Neural cell (in vitro differentiated cells): ENCODE measurements at regions not wholly inside any gene's neighbourhood (a gene's known extent, or its start where the extent isn't known, plus 50 kb on each side); places are given as distances from the start of the nearest gene placed in this dataset.

Experiments
- H2AFZ ChIP-seq: fragments of 200-600, 300-800 bp; sonication (generic), shearing (Covaris generic); 2 replicates; pipeline ENCODE4 v1.6.0; 2014; ENCODE audit warnings: low read depth, mild to moderate bottlenecking, antibody characterized with exemption, low read length, moderate library complexity
- H3F3A ChIP-seq: fragments of 200-600 bp; shearing (Covaris generic); 2 replicates; pipeline ENCODE4 v1.6.1; 2016; ENCODE audit warnings: mild to moderate bottlenecking, moderate library complexity, mixed read lengths, antibody characterized with exemption, low read length; ENCODE audit not compliant: insufficient read depth, poor library complexity, severe bottlenecking
- H3K27ac ChIP-seq: fragments of 200-600, 300-800 bp; sonication (generic), shearing (Covaris generic); 2 replicates; pipeline ENCODE4 v1.5.1; 2014; ENCODE audit warnings: mild to moderate bottlenecking, low read length, moderate library complexity
- H3K27me3 ChIP-seq: fragments of 300-800, 200-600 bp; sonication (generic), shearing (Covaris generic); 2 replicates; pipeline ENCODE4 v1.6.0; 2014; ENCODE audit warnings: mild to moderate bottlenecking, low read depth, low read length, moderate library complexity; ENCODE audit not compliant: insufficient read depth
- H3K36me3 ChIP-seq: fragments of 300-800, 200-600 bp; sonication (generic), shearing (Covaris generic); 2 replicates; pipeline ENCODE4 v1.5.1; 2014; ENCODE audit warnings: mild to moderate bottlenecking, antibody characterized with exemption, low read length, moderate library complexity; ENCODE audit not compliant: insufficient read depth
- H3K4me2 ChIP-seq: fragments of 300-800, 200-600 bp; sonication (generic), shearing (Covaris generic); 2 replicates; pipeline ENCODE4 v1.6.0; 2014; ENCODE audit warnings: mild to moderate bottlenecking, low read length
- H3K4me3 ChIP-seq: fragments of 300-800, 200-600 bp; sonication (generic), shearing (Covaris generic); 2 replicates; pipeline ENCODE4 v1.5.1; 2014; ENCODE audit warnings: mild to moderate bottlenecking, low read length, moderate library complexity
- H3K79me2 ChIP-seq: fragments of 200-600 bp; shearing (Covaris generic); replicated peaks from 2 replicates; pipeline ENCODE4 v1.6.0; 2014; ENCODE audit warnings: mild to moderate bottlenecking, low read length, moderate library complexity; ENCODE audit not compliant: insufficient read depth
- H3K9ac ChIP-seq: fragments of 300-800, 200-600 bp; sonication (generic), shearing (Covaris generic); 2 replicates; pipeline ENCODE4 v1.6.1; 2016; ENCODE audit warnings: mild to moderate bottlenecking, low read length, mixed read lengths
- H3K9me2 ChIP-seq: fragments of 200-600 bp; shearing (Covaris generic); 2 replicates; pipeline ENCODE4 v1.6.1; 2016; ENCODE audit warnings: mild to moderate bottlenecking, low read length, mixed read lengths; ENCODE audit not compliant: insufficient read depth
- H3K9me3 ChIP-seq: fragments of 200-600, 300-800 bp; sonication (generic), shearing (Covaris generic); 2 replicates; pipeline ENCODE4 v1.6.1; 2016; ENCODE audit warnings: mild to moderate bottlenecking, mixed run types, low read length, moderate library complexity, mixed read lengths
- H4K20me1 ChIP-seq: fragments of 200-600 bp; shearing (Covaris generic); 2 replicates; pipeline ENCODE4 v1.6.1; 2016; ENCODE audit warnings: mild to moderate bottlenecking, mixed run types; ENCODE audit not compliant: insufficient read depth
- EP300 ChIP-seq: fragments of 450-650 bp; conservative IDR thresholded peaks from 2 replicates; pipeline ENCODE4 v1.6.1; 2014; ENCODE audit warnings: antibody characterized with exemption, mild to moderate bottlenecking, moderate library complexity; ENCODE audit not compliant: poor library complexity, severe bottlenecking
- EZH2 ChIP-seq: fragments of 200-600, 300-800 bp; shearing (Covaris generic), sonication (generic); IDR thresholded peaks from 2 replicates; pipeline ENCODE4 v1.6.1; 2014; ENCODE audit warnings: antibody characterized with exemption, low read length, borderline replicate concordance, mild to moderate bottlenecking; ENCODE audit not compliant: insufficient read depth, poor library complexity, severe bottlenecking
- MXI1 ChIP-seq: fragments of 450-650 bp; conservative IDR thresholded peaks from 2 replicates; pipeline ENCODE4 v1.6.1; 2014; ENCODE audit warnings: antibody characterized with exemption, mild to moderate bottlenecking; ENCODE audit not compliant: poor library complexity, severe bottlenecking
- POLR2AphosphoS5 ChIP-seq: IDR thresholded peaks from 2 replicates; pipeline ENCODE4 v1.6.1; 2012
- RAD21 ChIP-seq: fragments of 450-650 bp; conservative IDR thresholded peaks from 2 replicates; pipeline ENCODE4 v1.6.1; 2014; ENCODE audit warnings: antibody characterized with exemption, mild to moderate bottlenecking, moderate library complexity
- SMC3 ChIP-seq: fragments of 450-650 bp; conservative IDR thresholded peaks from 2 replicates; pipeline ENCODE4 v1.6.1; 2014; ENCODE audit warnings: antibody characterized with exemption, mild to moderate bottlenecking, moderate library complexity; ENCODE audit not compliant: poor library complexity
- TAF1 ChIP-seq: IDR thresholded peaks from 2 replicates; pipeline ENCODE4 v1.6.1; 2012; ENCODE audit warnings: low read depth
- TF ChIP-seq, protein P1 (sequence below): IDR thresholded peaks from 2 replicates; pipeline ENCODE4 v1.6.1; 2012; ENCODE audit warnings: borderline replicate concordance
- TF ChIP-seq, protein P2 (sequence below): fragments of 450-650 bp; IDR thresholded peaks from 2 replicates; pipeline ENCODE4 v1.5.1; 2014; ENCODE audit warnings: antibody characterized with exemption, mild to moderate bottlenecking, moderate library complexity; ENCODE audit not compliant: poor library complexity, severe bottlenecking

DNA sequence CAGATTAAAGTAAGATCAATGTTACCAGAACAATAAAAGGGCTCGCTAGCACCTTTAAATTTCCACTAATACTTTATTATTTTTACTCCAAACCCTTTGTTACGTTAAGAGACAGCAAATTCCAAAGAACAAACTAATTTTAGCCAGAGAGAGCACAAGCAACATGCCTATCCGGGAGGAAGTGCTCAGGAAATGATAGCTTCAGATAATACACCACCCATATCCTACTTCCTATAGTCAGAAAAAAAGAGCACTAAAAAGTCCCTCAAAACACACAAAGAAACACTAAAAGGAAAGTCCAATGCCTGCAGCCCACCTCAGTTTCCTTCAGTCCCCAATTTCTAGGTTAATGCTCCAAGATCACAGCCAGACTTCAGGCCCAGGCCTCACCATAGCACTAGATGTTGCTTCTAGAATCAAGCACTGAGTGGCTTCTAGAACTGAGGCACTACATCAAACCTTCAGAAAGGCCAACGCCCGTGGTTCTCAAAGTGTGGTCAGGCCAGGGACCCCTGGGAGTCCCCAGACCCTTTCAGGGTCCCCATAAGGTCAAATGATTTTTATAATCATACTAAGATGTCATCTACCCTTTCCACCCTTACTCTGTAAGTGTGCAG is 142.6 kb downstream of the PSMG1 start:
- TF ChIP-seq, protein P1, sequence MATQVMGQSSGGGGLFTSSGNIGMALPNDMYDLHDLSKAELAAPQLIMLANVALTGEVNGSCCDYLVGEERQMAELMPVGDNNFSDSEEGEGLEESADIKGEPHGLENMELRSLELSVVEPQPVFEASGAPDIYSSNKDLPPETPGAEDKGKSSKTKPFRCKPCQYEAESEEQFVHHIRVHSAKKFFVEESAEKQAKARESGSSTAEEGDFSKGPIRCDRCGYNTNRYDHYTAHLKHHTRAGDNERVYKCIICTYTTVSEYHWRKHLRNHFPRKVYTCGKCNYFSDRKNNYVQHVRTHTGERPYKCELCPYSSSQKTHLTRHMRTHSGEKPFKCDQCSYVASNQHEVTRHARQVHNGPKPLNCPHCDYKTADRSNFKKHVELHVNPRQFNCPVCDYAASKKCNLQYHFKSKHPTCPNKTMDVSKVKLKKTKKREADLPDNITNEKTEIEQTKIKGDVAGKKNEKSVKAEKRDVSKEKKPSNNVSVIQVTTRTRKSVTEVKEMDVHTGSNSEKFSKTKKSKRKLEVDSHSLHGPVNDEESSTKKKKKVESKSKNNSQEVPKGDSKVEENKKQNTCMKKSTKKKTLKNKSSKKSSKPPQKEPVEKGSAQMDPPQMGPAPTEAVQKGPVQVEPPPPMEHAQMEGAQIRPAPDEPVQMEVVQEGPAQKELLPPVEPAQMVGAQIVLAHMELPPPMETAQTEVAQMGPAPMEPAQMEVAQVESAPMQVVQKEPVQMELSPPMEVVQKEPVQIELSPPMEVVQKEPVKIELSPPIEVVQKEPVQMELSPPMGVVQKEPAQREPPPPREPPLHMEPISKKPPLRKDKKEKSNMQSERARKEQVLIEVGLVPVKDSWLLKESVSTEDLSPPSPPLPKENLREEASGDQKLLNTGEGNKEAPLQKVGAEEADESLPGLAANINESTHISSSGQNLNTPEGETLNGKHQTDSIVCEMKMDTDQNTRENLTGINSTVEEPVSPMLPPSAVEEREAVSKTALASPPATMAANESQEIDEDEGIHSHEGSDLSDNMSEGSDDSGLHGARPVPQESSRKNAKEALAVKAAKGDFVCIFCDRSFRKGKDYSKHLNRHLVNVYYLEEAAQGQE, result no peak
- TF ChIP-seq, protein P2, sequence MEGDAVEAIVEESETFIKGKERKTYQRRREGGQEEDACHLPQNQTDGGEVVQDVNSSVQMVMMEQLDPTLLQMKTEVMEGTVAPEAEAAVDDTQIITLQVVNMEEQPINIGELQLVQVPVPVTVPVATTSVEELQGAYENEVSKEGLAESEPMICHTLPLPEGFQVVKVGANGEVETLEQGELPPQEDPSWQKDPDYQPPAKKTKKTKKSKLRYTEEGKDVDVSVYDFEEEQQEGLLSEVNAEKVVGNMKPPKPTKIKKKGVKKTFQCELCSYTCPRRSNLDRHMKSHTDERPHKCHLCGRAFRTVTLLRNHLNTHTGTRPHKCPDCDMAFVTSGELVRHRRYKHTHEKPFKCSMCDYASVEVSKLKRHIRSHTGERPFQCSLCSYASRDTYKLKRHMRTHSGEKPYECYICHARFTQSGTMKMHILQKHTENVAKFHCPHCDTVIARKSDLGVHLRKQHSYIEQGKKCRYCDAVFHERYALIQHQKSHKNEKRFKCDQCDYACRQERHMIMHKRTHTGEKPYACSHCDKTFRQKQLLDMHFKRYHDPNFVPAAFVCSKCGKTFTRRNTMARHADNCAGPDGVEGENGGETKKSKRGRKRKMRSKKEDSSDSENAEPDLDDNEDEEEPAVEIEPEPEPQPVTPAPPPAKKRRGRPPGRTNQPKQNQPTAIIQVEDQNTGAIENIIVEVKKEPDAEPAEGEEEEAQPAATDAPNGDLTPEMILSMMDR, result no peak
- TF ChIP-seq EP300 (no peak), RAD21 (no peak), MXI1 (no peak), SMC3 (no peak), POLR2AphosphoS5 (no peak), EZH2 (no peak), TAF1 (no peak)
- Histone ChIP-seq H2AFZ (no peak overlapping the region), H3K4me3 (no peak overlapping the region), H3K9me3 (no peaks in the 10 kb centered on the region), H3F3A (no peaks in the 10 kb centered on the region), H3K27ac (no peak overlapping the region), H3K36me3 (no peaks in the 10 kb centered on the region), H3K79me2 (no peaks in the 10 kb centered on the region), H3K9me2 (no peaks in the 10 kb centered on the region), H3K27me3 (no peaks in the 10 kb centered on the region), H3K4me2 (no peak overlapping the region), H4K20me1 (no peaks in the 10 kb centered on the region), H3K9ac (no peak overlapping the region)

DNA sequence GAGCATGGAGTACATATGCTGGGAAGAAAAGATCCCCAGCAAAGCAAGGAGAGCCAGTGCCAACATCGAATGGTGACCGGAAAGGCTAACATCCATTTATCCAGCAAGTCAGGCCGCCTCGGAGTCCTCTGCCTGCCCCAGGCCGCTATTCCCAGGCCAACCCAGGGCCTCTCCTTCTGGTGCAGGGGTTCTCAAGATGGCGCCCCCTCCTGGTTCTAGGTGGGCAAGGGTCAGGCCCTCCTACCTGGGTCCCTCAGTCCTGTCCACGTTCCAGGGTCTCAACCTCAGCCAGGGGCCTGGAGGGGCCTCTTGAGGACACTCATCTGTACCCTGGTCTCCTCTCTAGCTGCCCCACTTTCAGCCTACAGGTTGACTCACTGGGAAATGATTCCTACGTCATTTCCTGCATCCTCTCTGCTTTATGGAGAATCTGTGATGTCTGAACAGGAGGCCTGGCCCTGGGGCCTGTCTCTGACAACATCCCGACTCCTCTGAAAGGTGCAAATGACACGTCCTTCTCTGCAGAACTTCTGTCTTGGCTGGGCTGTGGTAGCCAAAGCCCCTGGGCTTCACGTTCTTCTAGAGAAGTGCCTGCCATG is 145.3 kb downstream of the PSMG1 start:
- Histone ChIP-seq H2AFZ (no peak overlapping the region), H3K4me2 (no peak overlapping the region), H3K36me3 (no peaks in the 10 kb centered on the region), H3K9me2 (no peaks in the 10 kb centered on the region), H3F3A (no peaks in the 10 kb centered on the region), H3K27ac (no peak overlapping the region), H3K27me3 (no peaks in the 10 kb centered on the region), H3K9me3 (no peaks in the 10 kb centered on the region), H3K79me2 (no peaks in the 10 kb centered on the region), H4K20me1 (no peaks in the 10 kb centered on the region), H3K9ac (no peak overlapping the region), H3K4me3 (no peak overlapping the region)
- TF ChIP-seq EZH2, result no peak
- no peak for TF ChIP-seq EP300
- TF ChIP-seq MXI1, result no peak
- TF ChIP-seq POLR2AphosphoS5, result no peak
- TF ChIP-seq, protein P1, result no peak
- no peak for TF ChIP-seq RAD21
- no peak for TF ChIP-seq SMC3
